HTR-8/SVneo (cell line): ENCODE measurements at regions not wholly inside any gene's neighbourhood (a gene's known extent, or its start where the extent isn't known, plus 50 kb on each side); places are given as distances from the start of the nearest gene placed in this dataset.
A peak's percentile ranks its signal among the peaks of the same experiment; 100 is the strongest.

ENCODE experiments used
- DNase-seq: peaks from one replicate; pipeline ENCODE4 v3.0.0; 2011; ENCODE audit warnings: low spot score, mixed read lengths; ENCODE audit not compliant: insufficient read length
- FAIRE-seq: peaks from 2 replicates; lab custom pipeline; 2011; peaks lifted over from hg19 to GRCh38; lab: Jason Lieb, UNC

- no peak for FAIRE-seq
Measured at GRCh38 chr2:102950371-102950946, 188.6 kb downstream of the TMEM182 start.

DNA sequence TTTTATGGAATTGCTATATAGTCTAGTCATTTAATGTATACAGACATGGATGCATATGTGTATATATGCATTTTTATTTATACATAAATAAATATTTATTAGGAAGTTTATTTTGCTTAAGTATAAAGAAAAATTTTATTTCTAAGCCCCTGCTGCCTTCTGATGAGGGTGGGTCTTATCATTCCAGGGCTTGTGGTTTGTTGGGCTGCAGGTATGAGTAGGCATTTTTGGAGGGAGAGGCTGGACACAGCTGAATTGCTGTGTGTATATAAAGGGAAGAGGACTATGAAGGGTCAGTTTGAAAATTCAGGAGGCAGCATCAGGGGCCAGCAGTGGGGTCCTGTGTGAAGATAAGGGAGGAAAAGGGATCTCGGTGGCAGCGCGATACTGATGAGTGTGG, 189.4 kb downstream of the TMEM182 start:
- DNase-seq (no peak), FAIRE-seq (no peak)

More at GRCh38 chr2:102950371-102950946, 188.6 kb downstream of the TMEM182 start:
- DNase-seq, result no peak

DNA sequence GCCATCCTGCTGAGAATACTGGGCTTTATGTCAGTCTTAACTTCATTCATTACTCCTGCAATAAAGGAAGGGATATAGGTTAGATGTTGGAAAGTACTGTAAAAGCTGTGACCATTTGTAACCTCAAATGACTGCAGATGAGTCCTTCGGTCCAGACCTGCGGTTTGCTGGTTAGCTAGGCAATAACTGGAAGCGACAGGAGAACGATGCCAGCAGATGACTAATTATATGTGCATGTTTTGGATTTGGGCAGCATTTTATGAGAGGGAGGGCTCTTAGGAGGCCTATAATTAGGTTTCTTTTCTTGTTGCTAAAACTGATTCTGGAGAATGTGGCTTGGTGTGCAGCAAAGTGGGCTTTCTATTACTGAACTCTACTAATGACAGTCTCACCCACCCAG, 205.6 kb downstream of the TMEM182 start:
- no peak for DNase-seq
- no peak for FAIRE-seq

DNA sequence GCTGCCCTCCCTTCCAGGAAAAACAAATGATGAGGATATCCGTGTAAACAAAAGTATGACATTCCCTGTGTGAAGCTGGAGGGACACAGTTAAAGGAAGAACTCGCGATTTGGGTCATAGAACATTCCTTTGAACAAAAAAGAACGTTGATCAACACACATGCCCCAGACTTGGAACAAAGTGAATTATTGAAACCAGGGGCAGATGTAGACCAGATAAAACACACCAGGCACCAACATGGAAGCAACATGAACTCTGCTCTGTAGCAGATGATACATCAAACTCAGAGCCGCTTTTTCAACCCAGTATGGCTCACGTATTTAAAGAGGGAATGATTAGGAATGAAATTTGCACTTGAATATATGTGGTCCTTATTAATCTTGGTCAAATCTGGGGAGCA, 206.5 kb downstream of the TMEM182 start:
- no peak for FAIRE-seq
- DNase-seq, result no peak

DNA sequence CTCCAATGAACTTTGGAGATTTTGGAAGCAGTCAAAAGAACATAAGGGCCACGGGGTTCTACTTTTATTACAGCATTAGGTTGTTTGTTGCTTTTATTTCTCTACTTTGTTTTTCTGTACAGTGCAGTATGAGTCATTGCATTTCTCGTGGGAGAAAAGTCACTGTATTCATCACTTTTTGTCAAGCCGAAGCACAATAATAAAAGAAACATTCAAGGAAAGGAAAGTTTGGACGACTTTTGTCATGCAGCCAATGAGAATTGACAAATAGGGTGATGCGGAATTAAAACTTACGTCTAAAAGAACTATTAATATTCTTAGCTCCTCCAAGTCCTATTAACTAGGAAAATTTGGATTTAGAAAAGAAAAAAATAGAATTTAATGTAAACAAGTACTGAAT, 209.9 kb downstream of the TMEM182 start:
- DNase-seq (no peak), FAIRE-seq (no peak)

DNA sequence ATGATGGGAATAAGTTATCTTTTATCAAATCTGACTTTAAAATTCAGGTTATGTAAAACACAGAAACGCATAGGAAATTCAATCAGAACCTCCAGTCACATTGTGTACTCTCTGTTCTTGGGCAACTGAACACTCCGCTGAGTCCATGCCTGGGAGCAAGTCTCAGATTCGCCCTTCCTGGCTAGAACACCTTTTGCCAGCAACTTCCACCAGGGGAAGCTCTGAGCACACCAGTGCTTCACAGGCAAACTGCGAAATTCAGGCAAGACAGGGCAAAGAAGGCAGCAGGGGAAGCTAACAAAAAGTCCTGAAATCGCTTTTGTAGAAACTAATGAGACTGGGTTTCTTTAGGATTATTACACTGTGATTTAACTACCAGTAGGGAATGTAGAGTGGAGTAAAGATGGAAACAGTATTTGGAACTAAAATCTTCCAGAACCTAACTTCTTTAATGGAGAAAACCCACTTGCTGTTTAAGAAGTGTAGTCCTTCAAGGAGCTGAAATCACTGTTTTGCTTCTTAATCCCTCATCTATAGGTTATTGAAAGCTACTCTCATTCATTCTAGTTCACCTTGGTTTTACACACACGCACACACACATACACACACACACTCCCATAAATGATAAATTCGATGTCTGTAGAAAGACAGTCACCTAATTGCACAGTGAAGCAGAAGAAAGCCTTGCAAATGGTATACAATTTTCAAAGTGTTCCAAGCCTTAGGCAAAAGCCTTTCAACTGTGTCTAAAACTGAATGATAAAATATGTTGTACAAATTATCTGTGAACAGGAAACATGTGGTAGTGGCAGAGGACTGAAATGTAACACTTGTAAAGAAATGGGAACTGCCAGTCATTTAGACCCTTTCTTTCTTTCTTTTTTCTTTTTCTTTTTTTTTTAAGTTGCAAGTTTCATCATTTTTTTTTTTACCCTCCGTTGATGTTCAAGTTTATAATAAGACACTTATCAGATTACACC, 214.5 kb downstream of the TMEM182 start:
- FAIRE-seq (no peak), DNase-seq (peak; percentile 1)

DNA sequence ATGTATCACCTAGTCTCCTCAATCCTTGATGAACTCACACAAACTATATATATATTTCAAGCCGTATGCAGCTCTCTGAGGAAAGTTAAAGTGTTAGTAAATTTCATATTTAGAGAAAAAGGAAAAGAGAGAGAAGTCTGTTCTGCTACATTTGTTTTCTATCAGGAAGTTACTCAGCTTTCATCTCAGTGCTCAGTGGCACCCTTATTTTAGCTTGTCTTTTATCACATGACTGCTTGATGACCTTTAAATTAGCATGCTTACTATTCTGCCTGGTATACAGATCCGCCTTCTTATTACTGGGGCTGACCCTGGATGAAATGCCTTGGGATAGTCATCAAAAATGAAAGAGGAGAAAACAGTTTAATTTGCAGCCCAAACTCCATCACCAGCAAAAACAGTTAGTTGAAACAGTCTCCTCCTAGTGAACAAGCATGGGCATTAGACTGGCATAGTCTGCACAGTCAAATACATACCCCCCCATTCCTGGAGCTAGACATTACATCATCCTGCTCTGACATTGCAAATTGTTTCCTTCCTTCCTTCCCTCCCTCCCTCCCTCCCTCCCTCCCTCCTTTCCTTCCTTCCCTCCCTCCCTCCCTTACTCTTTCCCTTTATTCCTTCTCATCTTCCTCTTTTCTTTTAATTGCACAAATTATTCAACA, 215.7 kb downstream of the TMEM182 start:
- DNase-seq, result no peak
- FAIRE-seq, result no peak

GRCh38 chr2:102978091-102978490, 216.3 kb downstream of the TMEM182 start:
- FAIRE-seq (no peak), DNase-seq (no peak)

DNA sequence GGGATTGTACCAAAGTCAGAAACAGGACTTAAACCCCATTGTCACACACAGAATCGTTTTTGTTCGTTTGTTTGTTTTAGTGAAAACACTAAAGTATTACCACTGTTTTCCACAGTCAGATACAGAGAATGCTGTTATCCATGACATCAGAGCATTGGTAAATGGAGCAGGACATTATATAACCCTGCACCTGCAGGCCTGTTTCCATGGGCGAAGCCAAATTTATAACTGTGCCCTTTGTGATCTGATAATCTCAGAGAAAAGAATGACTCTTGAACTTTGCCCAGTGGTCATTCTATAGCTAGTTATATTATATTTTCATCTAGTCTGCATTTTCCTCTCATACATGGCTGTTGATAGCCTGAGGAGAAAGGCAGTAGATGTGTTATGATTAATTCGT, 217.6 kb downstream of the TMEM182 start:
- no peak for DNase-seq
- FAIRE-seq, result no peak

- no peak for DNase-seq
- FAIRE-seq, result no peak
Measured at GRCh38 chr2:102983786-102984185, 222.0 kb downstream of the TMEM182 start.

DNA sequence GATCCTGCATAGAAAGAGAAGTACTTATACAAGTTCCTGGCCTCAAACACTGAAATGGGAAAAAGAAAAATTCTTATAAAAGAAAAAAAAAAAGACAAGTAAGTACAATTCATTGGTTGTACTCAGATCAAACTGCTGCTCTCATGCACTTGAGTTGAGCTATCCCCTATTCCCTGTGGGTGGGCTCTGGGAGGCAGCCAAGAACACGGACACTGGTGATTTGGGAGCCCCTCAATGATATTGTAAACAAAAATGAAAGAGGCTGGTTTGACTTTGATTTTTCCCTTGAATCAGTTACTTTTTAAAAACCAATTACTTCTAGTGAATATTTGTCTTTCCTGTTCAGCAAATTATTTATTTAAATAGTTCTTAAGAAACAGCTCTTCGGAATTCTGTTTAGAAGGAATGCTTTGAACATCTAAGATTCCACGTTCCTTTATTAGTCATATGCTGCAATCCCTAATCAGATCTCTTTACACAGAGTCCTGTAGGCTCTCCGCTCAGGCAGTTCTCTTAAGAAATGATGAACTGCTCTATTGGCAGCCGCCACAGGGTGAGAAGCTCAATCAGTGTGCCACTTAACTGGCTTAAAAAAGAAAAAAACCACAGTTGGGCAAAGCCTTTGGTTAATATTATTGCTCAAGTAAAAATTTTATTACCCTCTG, 225.1 kb downstream of the TMEM182 start:
- FAIRE-seq (no peak), DNase-seq (no peak)

DNA sequence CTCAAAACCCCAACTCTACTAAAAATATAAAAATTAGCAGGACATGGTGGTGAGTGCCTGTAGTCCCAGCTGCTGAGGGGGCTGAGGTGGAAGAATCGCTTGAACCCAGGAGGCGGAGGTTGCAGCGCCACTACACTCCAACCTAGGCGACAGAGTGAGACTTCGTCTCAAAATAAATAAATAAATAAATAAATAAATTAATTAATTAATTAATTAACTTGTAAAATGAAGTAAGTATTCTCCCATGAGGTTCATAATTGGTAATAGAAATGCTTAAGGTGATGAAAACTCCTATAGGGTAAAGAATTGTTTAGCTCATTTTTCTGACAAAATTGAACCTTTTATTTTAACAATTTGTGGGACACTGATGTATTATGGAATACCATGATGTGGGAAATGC, 230.8 kb downstream of the TMEM182 start:
- no peak for FAIRE-seq
- DNase-seq, result no peak

DNA sequence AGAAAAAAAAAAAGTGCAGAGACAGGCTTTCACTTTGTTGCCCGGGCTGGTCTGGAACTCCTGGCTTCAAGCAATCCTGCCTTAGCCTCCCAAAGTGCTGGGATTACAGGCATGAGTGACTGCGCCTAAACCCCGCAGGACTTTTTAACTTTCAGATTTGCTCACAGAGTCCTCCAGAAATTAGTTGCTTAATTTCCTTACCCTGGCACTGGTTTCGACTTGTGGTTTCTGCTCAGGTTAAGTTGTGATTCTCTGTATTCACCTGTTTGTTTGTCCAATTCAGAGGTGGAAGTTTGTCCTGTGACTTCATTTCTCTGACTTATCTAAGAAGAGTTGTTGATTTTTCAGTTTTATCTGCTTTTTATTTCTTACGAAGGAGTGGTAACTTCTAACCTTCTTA, 238.1 kb downstream of the TMEM182 start:
- DNase-seq (no peak), FAIRE-seq (no peak)

DNA sequence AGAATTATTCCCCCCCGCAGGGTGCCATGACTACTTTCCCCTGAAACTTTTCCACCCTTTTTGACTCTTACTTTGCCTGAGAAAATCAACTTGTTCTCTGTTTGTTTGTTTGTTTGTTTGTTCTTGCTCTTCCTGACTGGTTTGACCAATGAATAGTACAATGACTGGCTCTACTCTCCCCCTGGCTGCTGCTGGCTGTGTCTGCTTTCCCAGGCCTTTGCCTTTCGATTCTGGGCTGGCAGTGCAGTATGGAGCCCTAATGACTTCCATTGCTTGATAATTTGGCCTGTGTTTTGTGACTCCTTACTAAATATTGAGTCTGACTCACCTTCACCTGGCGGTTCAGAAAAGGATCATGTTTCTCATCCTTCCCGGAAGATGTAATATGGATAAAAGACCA, 241.1 kb downstream of the TMEM182 start:
- DNase-seq, result no peak
- FAIRE-seq, result no peak

DNA sequence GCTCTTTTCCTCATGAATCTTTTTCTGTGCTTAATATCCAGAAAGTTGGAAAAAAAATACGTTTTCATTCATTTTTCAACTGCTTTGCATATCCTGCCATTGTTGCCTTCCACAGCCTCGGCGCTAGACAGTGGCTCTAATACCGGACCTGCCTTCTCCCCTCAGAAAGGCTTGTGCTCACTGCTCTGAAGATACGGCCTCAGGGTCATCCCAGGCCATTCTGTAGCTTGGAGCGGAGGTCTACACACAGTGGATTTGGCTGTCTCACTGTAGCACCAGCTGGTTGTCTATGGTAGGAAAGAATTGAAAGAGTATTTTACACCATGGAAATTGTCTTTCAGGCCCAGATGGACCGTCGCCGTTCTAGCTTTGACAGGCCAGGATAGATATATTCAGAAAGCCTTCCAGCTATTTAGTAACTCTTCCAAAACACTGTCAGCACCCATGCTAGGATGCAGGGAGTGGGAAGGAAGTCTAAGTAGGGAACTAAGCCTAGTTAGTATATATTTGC, 242.0 kb downstream of the TMEM182 start:
- DNase-seq, result no peak
- FAIRE-seq, result no peak

DNA sequence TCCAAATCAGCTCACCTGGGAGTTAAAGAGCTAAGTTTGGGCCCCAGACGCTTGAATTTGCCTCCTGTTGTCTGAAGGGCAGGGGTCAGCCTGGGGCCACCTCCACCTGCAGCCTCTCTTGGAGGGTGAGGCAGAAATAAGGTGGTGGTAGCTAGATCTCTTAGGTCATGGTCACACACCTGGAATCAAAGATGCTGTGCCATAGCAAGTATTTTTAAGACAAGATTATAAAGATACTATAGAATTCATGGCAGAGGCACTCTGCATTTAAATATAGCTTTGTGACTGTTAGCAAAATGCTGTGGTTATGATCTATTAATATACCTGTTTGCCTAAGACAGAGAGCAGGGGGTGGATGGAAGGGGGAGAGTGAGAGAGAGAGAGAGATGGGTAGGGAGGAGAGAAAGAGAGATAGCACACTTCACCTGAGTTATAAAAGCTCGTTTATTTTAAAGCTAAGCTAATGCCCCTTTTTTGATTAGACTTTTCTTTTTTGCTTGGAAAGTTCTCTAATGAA, 242.7 kb downstream of the TMEM182 start:
- FAIRE-seq (no peak), DNase-seq (no peak)

- DNase-seq (no peak), FAIRE-seq (no peak)
Measured at GRCh38 chr2:103005393-103005792, 243.6 kb downstream of the TMEM182 start.

DNA sequence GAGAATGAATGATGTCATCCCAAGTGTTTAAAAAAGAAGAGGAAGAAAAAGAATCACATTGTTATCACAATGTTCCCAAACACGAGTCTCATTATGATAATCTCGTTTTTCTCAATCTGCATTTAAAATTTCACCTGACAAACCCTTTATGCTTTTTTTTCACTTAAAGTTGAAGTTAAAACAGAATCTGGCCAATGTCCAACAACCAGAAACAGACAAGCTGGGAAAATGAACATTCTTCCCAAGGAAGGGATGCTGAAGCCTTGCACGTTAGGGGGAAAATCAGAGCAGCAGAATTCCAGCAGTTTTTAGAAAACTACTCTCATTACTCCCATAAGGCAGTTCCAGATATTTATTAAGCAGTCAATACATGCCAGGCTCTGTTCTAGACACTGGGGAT, 245.3 kb downstream of the TMEM182 start:
- FAIRE-seq, result no peak

GRCh38 chr2:103008586-103008985, 246.8 kb downstream of the TMEM182 start:
- no peak for DNase-seq
- FAIRE-seq, result no peak

More for the DNA sequence above, 245.3 kb downstream of the TMEM182 start:
- no peak for DNase-seq

DNA sequence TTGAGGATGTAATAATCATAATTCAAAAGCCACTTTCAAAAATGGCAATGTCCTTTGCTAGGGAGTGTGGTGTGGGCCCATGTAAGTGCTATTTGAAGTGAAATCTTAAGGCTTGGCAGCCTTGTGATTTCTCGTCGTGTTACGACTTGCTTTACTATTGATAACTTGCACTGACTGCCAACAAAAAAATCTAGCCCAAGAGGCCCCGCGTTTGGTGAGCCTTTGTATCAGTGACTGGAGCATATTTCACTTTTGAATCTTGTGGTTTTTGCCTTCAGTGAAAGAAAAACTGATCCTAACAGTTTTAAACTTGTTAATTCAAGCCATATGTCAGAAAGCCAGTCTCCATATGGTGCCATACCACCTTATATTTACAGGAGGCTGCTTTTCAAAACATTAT, 248.0 kb downstream of the TMEM182 start:
- FAIRE-seq (no peak), DNase-seq (no peak)
